Astrocyte (in vitro differentiated cells and primary cell): ENCODE measurements at regions not wholly inside any gene's neighbourhood (a gene's known extent, or its start where the extent isn't known, plus 50 kb on each side); places are given as distances from the start of the nearest gene placed in this dataset.

Source experiments
- CTCF ChIP-seq: IDR thresholded peaks from 2 replicates; pipeline ENCODE4 v1.5.1; 2011; ENCODE audit warnings: low read depth, mild to moderate bottlenecking, inconsistent platforms, low read length, moderate library complexity; ENCODE audit not compliant: insufficient read depth
- EZH2 ChIP-seq: IDR thresholded peaks from 2 replicates; pipeline ENCODE4 v1.6.1; 2012; ENCODE audit warnings: mild to moderate bottlenecking, low read length, inconsistent platforms; ENCODE audit not compliant: insufficient read depth

GRCh38 chr17:12507026-12507595 lies 158.6 kb upstream of the MYOCD start:
- TF ChIP-seq CTCF: no peak
- TF ChIP-seq EZH2: no peak
